Left ventricle myocardium inferior (tissue), 1 donor: ENCODE measurements at regions not wholly inside any gene's neighbourhood (a gene's known extent, or its start where the extent isn't known, plus 50 kb on each side); places are given as distances from the start of the nearest gene placed in this dataset.
"Not testable (repeated sequence)": the region's sequence is repeated elsewhere in the genome, so short reads cannot be mapped to it uniquely, and the experiment has no call there.

Experiments
- DNase-seq: peaks from one replicate; pipeline ENCODE4 v3.0.0-alpha.2; 2020
- H3K27ac ChIP-seq: fragments of 200-600 bp; replicated peaks from 2 replicates; pipeline ENCODE4 v1.8.0; 2021
- H3K27me3 ChIP-seq: fragments of 200-600 bp; 2 replicates; pipeline ENCODE4 v1.8.0; 2021; ENCODE audit warnings: low read depth
- H3K36me3 ChIP-seq: fragments of 200-600 bp; 2 replicates; pipeline ENCODE4 v1.8.0; 2021
- H3K4me1 ChIP-seq: fragments of 200-600 bp; 2 replicates; pipeline ENCODE4 v1.8.0; 2021
- H3K4me3 ChIP-seq: fragments of 200-600 bp; 2 replicates; pipeline ENCODE4 v1.8.0; 2021; ENCODE audit warnings: mild to moderate bottlenecking, moderate library complexity
- H3K9me3 ChIP-seq: fragments of 200-600 bp; replicated peaks from 2 replicates; pipeline ENCODE4 v1.8.0; 2021
- CTCF ChIP-seq: fragments of 200-600 bp; IDR thresholded peaks from 2 replicates; pipeline ENCODE4 v1.8.0; 2021; ENCODE audit warnings: antibody characterized with exemption, mild to moderate bottlenecking, borderline replicate concordance
- intact Hi-C: fragments of 100-400 bp; cut with micrococcal nuclease; formaldehyde crosslinking; loops from one replicate; pipeline ENCODE4 v1.11.0; 2022
- donor health status: DM: no; HTN: yes; CAD: no; lungs with severe emphysema.

GRCh38 chr4:118557298-118557851 lies 127.8 kb upstream of the METTL14 start:
- H3K36me3 ChIP-seq, result no peaks in the 10 kb centered on the region
- H3K9me3 ChIP-seq, result no peaks in the 10 kb centered on the region
- no peaks in the 10 kb centered on the region for H3K27me3 ChIP-seq
- DNase-seq, result no peak
- intact Hi-C loops, result no loop called here
- no peak overlapping the region for H3K4me3 ChIP-seq
- TF ChIP-seq CTCF, result no peak
- H3K4me1 ChIP-seq, result no peaks in the 10 kb centered on the region
- no peak overlapping the region for H3K27ac ChIP-seq

- H3K4me3 ChIP-seq, H3K27me3 ChIP-seq, H3K4me1 ChIP-seq, intact Hi-C loops, DNase-seq, H3K27ac ChIP-seq, H3K9me3 ChIP-seq, H3K36me3 ChIP-seq: not testable (repeated sequence)
Measured at GRCh38 chr4:118558188-118558587, 127.0 kb upstream of the METTL14 start.

- peak; percentile 8 for TF ChIP-seq CTCF
- H3K36me3 ChIP-seq, intact Hi-C loops, H3K9me3 ChIP-seq, DNase-seq, H3K4me3 ChIP-seq, H3K27me3 ChIP-seq, H3K27ac ChIP-seq, H3K4me1 ChIP-seq: not testable (repeated sequence)
Measured at GRCh38 chr4:118561559-118561958, 123.6 kb upstream of the METTL14 start.

GRCh38 chr4:118566003-118566513 lies 119.1 kb upstream of the METTL14 start:
- H3K9me3 ChIP-seq, H3K36me3 ChIP-seq, H3K27ac ChIP-seq, H3K27me3 ChIP-seq, H3K4me1 ChIP-seq, intact Hi-C loops, H3K4me3 ChIP-seq: not testable (repeated sequence)
- DNase-seq, result peak; percentile 24

- H3K4me1 ChIP-seq, H3K27me3 ChIP-seq, intact Hi-C loops, H3K9me3 ChIP-seq, DNase-seq, H3K27ac ChIP-seq, H3K36me3 ChIP-seq, H3K4me3 ChIP-seq: not testable (repeated sequence)
Measured at GRCh38 chr4:118572991-118573390, 112.2 kb upstream of the METTL14 start.

- H3K36me3 ChIP-seq, intact Hi-C loops, H3K9me3 ChIP-seq, H3K27me3 ChIP-seq, DNase-seq, H3K4me3 ChIP-seq, H3K4me1 ChIP-seq: not testable (repeated sequence)
- H3K27ac ChIP-seq, result peak overlapping the region; percentile 58
Measured at GRCh38 chr4:118574251-118574913, 110.8 kb upstream of the METTL14 start.

GRCh38 chr4:118575057-118575456 lies 110.1 kb upstream of the METTL14 start:
- intact Hi-C loops, H3K4me1 ChIP-seq, H3K27me3 ChIP-seq, H3K9me3 ChIP-seq, DNase-seq, H3K36me3 ChIP-seq, H3K4me3 ChIP-seq: not testable (repeated sequence)
- peak overlapping the region; percentile 58 for H3K27ac ChIP-seq

- H3K36me3 ChIP-seq, H3K4me3 ChIP-seq, H3K9me3 ChIP-seq, H3K27me3 ChIP-seq, intact Hi-C loops, H3K4me1 ChIP-seq, DNase-seq, H3K27ac ChIP-seq: not testable (repeated sequence)
Measured at GRCh38 chr4:118575726-118576125, 109.5 kb upstream of the METTL14 start.

- H3K27me3 ChIP-seq, H3K27ac ChIP-seq, DNase-seq, H3K4me1 ChIP-seq, H3K4me3 ChIP-seq, intact Hi-C loops, H3K36me3 ChIP-seq, H3K9me3 ChIP-seq: not testable (repeated sequence)
Measured at GRCh38 chr4:118576709-118577219, 108.4 kb upstream of the METTL14 start.
